ENCODE measurements at regions not wholly inside any gene's neighbourhood (a gene's known extent, or its start where the extent isn't known, plus 50 kb on each side); places are given as distances from the start of the nearest gene placed in this dataset.
"Not testable (repeated sequence)": the region's sequence is repeated elsewhere in the genome, so short reads cannot be mapped to it uniquely, and the experiment has no call there.

DNA sequence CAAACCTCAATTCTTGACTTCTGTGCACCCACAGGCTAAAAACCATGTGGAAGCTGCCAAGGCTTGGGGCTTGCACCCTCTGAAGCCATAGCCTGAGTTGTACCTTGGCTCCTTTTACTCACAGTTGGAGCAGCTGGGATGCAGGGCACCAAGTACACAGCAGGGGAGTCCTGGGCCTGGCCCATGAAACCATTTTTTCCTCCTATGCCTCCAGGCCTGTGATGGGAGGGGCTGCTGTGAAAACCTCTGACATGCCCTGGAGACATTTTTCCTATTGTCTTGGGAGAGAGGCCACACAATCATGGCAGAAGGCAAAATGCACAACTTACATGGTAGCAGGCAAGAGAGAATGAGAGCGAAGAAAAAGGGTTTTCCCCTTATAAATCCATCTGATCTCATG, 568.6 kb downstream of the SMARCA1 start:
- DNase-seq: not testable (repeated sequence)

DNA sequence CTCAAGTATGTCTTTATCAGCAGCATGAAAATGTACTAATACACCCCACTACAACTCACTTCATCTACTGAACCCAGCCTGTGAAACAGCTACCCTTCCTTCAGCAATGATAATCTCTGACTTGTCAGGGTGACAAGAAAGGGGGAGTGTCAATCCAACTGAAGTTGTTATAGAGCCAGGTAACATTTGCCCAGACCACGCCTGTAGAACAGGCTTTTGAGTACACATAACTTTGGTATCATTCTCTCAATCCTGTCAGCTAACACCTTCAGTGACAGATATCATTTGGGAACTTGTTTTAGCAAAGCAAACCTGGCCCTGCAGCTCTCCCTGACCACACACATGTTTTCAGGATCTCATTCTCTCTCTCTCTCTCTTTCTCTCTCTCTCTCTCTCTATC, 592.2 kb downstream of the SMARCA1 start:
- DNase-seq: no peak

DNA sequence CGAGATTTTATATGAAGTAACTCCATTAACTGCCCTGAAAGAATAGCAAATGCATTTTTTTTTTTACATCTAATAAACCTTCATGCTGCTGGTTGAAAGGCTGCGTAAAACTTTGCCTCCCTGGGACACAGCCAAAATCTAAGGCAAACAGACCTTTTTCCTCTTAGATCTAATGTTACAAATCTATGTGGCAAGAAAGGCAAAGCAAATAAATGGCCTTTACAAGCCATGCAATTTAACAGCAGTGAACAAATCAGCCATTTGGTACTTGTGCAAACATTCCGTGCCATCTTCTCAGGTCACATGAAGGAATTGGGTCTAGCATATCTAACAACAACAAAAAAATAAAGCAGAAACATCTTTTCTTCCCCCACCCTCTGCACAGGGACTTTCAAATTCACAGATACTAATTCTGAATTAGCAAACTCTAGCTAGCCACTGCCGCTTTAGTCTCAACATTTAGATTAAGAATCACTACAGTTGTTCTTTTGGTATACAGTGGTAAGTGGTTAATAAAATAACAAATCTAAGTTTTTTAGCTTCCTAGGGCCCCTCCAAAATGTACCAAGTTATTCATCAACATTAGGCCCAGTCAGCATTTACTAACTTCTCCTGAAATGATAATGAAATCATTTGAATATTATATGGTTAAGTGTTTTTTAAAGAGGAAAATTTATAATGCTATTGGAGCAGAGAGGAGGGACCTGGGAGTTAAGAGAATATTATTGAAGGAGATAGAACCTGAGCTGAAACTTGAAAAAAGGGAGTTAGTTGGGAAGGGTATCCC, 593.8 kb downstream of the SMARCA1 start:
- no peak for DNase-seq

DNA sequence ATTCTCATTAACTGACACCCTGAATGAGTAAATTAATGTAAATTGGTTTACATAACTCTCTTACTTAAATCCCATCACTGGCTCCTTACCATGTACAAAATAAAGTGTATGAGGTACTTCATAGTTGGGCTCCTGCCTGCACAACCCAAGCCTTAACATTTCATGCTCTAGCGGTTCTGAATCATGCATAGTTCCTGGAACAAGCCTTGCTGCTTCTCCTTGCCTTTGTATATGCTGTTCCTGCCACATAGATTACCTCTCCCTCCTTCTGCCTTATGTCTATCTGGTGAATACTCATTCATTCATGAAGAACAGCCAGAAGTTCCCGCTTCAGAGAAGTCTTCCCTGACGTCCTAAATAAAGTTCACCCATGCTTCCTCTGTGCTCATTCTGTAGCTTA, 594.7 kb downstream of the SMARCA1 start:
- no peak for DNase-seq

DNA sequence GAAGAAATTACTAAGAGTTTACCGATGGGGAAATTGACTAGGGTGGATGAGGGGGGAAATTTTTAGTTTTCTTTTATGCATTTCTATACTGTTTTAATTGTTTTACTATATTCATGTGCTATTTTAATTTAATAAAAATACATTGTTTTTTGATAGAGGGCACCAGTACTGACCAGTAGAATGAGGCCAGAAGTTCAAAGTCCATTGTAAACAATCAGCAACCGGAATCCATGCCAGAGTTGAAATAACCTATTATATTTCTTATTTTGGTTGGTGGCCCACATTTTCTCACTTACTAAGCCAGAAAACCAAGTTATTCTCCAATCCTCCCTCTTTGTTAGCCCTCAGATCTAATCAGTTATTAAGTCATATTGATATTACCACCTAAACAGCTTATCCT, 595.9 kb downstream of the SMARCA1 start:
- DNase-seq: no peak

DNA sequence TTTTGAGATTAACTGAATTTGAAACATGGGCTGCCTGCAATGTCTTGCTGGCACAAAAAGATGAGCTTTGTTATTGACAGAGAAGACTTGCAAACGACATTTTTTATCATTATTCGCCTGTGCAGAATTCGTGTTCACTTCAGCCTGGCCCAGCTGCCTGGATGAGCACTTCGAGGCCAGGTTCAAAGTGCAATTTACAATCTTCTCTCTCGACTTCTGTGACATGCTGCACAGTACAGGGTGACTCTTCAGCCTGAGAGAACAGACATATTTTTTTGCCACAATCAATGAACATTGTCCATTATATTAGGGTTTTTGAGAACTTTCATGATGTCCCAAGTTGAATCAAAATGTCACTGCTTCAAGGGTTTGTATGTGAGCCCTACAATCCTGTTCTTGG, 616.5 kb downstream of the SMARCA1 start:
- no peak for DNase-seq

DNA sequence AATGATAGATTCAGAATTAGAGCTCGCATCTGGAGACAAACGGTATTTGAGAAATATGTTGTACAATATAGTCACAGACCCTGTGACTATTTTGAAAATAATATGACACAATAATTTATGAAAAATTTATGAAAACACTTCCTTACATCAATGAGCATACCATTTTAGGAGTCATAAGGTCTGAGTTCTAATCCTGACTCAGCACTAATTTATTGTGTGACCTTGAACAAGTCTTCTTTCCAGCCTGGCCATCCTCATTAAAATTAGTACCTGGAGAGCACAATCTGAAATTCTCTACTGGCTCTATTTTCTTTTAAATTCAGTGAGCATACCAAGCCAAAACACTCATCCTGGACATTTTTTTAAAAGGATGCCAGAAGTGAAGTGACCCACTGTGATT, 622.3 kb downstream of the SMARCA1 start:
- DNase-seq: no peak

DNA sequence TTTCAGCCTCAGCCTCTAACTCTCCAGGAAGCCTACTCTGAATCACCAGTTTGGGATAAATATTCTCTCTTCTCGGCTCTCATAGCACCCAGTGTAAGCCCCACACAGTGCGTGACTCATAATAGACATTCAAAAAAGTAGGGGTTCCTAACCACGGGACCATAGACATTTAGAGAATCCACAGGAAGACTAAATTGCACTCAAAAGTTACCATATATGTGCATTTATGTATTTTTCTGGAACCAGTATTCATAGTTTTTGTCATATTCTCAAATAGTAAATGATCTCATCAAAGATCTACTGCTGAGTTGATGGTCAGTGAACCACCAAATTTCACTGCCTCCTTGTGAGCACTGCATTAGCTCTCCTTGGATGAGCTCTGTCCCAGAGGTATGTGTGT, 625.7 kb downstream of the SMARCA1 start:
- DNase-seq: no peak

DNA sequence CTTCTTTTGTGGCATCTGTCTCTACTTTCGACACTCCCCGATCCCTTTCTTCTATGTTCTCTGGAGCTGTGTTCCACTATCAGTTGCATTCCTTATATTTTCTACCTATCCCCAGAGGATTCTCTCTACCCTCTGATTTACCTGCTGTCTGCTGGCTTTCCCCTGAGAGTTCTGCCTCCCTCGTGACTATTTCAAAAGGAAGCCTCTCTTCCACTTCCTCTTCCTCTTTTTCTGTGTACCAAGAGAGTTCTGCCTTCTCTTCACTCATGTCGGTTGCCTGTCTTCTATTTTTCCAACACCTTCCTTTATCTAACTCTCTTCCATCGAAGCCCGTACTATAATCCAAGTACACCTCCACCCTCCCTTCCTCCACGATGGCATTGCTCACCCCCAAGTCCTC, 631.7 kb downstream of the SMARCA1 start:
- DNase-seq: no peak

DNA sequence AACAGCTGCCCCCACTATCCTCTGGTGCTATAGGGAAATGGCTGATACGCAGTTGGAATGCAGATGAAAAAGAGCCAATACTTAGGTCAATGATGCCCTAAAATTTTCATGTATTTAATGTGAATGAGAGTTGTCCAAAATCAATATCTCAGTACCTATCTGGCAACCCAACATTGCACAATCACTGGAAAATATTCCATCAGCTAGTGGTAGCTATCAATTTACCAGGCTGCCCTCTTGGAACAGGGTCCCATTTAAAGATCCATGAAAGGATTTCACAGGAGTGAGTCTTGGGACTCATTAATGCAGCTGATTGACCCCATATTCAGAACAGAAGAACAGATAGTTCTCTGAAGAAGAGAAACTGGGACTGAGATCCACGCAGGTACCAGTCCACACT, 638.9 kb downstream of the SMARCA1 start:
- DNase-seq: no peak

DNA sequence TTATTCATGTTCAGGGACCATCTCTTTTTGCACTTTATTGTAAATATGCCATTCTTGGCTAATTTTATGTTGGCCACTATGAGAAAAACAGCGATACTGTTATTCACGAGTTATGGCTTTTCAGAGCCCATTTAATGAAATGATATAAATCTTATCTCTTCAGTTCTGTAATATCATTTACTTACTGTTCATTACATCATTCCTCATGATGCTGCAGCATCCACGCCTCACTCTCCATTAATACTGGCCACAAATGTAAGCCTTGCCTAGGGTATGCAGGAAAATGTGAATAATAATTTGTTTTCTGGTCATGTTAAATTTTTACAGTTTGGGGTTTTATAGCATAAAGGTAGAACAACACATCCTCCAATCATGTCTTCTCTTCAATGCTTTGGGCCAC, 639.6 kb downstream of the SMARCA1 start:
- no peak for DNase-seq

DNA sequence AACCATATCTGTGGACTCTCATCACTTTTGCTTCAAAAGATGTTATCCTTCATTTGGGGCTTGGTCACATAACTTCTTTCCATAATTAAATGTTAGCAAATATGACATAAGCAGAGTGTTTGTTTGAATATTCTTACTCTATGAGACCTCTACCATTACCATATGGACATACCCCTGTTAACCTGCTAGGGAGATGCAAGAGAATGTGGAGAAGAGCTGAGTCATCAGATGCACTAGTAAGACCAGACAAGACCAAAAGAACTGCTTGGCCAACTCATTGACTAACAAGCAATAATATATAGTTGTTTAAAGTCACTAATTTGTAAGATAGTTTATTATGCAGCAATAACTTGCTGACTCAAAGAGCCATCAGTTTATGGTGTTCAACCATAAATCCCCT, 652.9 kb downstream of the SMARCA1 start:
- no peak for DNase-seq

DNA sequence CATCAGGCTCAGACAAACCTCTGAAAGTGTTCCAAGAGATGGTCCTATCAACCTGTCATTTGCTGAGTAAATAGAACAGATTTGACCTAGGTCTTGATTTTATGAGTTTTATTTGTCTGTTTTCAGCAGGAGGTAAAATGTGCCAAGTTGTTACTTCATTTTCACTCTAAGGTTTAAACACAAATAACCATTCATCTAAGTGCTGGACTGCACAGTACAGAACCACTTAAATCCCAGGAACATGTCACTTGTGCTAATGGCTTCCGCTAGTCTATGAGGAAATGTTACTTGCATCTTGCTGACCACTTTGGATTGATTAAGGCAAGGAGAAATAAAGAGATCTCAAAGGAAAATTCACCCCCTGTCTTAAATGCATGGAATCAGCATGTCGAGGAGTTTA, 660.7 kb downstream of the SMARCA1 start:
- DNase-seq: no peak

DNA sequence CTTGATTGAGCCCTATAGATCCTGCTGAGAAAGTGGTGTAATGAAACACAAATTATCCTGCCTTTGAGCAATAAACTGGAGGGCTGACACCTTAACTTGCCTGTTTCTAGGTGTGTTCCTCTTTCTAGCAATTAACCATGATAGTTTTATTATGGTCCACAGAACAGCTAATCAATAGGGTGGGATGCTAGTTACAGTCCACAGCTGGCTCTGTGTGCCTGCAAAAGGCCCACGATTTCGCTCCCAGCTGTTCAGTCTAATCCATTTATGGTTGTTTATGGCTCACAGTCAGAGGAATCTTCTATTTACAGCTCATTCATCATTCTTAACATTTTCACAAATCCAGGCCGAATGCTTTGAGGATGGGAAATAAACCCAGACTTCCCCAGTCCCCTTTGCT, 674.9 kb downstream of the SMARCA1 start:
- DNase-seq: no peak

DNA sequence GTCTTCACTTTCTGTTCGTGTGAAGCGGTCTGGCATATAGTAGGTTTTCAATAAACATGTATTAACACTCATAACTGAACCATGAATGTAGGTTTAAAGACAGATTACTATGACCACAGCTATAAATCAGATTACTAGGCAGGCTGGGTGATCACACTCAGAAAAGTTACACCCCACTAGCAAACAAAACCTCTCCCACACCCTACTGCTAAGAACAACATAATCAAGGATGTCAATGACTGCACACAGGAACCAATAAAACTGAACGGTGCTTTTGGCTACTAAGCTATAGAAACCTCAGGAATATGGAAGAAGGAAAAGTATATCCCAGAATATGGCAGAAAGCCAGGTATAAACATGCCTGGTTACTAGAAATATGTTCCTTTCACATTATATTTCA, 676.9 kb downstream of the SMARCA1 start:
- no peak for DNase-seq

DNA sequence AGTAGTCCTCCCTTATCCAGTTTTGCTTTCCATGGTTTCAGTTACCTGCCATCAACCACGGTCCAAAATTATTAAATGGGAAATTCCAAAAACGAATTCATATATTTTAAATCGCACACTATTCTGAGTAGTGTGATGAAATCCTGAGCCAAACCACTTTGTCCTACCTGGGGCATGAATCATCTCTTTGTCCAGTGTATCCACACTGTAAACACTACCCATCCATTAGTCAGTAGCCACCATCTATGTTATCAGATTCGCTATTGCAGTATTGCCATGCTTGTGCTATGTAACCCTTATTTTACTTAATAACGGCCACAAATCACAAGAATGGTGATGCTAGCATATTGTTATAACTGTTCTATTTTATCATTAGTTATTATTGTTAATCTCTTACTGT, 704.6 kb downstream of the SMARCA1 start:
- DNase-seq: no peak

DNA sequence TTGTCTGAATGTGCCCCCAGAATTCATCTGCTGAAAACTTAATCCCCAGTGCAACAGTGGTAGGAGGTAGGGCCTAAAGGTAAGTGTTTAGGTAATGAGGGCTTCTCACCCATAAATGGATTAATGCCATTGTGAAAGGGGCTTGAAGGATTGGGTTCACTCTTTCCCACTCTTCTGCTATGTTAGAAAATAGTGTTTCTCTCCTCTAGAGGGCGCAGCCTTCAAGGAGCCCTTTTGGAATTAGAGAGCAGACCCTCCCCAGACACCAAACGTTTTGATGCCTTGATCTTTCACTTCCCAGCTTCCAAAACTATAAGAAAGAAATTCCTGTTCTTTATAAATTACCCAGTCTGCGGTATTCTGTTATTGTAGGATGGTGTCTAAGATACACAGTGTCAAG, 706.4 kb downstream of the SMARCA1 start:
- DNase-seq: no peak

DNA sequence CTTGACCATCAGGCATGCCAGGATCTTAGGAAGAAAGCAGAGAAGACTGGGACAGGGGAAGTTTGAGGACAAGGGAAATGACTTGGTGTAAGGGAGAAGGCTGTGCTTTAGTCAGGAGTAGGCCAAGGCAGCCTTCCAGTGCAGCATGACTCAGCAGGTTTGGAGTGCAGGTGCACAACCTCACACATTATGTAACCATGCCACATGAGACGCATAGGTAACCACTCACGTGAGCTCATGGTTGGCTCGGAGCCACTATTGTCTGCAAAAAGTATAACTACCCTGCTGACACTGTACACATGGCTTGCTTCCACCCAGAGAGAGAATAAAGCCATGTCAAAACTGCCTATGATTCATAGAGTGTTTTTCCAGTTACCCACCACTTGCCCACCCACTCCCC, 715.9 kb downstream of the SMARCA1 start:
- DNase-seq: no peak

DNA sequence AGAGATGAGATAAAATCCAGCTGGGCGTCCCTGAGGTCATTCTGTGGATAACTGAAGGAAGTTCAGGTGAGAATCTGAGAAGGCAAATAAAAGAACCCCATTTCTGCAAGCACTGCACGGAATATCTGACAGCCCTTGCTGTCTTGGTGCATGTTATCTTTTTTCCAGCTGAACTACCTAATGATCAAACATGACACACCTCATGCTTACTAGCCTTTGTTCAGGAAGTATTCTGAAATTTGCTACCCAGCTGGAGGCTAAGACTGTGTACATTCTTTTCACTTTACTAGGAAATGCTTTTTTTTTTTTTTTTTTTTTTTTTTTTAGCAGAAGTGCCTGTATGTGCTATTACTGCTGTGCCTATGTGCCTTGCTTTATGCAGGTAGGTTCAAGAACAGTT, 718.1 kb downstream of the SMARCA1 start:
- DNase-seq: no peak

DNA sequence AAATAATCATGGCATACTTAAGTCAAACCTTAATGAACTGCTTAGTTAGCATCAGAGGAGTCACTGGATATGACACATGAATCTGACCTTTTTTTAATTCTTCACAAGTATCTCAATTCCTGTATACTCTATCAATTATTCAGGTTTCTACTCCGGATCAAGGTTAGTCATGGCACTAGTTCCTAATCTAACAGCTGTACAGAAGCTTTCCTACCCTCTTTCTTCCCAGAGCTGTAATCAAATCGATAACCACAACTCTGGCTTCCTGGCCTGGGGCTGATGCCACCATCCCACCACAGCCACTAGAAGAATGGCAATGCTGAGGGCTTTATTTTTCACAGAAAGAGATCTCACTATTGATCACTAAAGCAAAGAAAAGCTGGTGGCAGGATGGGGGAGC, 718.5 kb downstream of the SMARCA1 start:
- DNase-seq: no peak

DNA sequence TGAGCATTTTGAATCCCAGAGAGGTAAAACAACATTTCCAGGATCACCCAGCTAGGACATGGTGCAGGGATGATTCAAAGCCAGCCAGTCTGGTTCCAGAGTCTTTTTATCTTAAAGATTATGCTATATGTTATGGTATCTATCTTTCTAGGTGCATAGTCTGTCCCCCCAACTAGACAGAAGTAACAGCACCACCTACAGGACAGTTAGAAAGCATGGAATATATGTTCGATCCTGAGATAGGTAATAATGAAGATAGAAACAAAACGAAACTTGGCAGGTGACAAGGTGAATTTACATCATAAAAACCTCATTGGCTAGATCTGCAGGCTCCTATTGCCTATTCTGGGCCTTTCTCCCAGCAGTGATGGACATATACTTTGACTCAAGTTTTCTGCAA, 723.2 kb downstream of the SMARCA1 start:
- no peak for DNase-seq

DNA sequence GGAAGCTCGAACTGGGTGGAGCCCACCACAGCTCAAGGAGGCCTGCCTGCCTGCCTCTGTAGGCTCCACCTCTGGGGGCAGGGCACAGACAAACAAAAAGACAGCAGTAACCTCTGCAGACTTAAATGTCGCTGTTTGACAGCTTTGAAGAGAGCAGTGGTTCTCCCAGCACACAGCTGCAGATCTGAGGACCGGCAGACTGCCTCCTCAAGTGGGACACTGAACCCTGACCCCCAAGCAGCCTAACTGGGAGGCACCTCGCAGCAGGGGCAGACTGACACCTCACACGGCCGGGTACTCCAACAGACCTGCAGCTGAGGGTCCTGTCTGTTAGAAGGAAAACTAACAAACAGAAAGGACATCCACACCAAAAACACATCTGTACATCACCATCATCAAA, 730.9 kb upstream of the ACTRT1 start:
- not testable (repeated sequence) for DNase-seq

DNA sequence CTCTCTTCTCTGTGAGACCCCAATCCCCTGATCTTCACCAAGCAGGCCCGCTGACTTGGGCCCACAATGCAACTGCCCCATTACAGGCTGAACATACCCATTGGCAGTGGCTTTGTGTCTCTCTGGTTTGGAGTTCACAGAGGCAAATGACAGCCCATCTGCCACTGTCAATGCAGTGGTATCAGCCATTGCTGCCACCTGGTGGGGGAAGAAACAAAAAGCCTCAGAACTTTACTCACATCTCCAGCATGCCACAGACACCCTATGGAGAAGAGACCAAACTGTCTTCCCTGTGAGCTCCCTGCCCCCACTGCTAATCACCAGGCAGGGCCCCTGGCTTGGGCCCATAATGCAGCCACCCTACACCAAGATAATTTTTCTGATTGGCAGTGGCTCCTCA, 729.3 kb upstream of the ACTRT1 start:
- no peak for DNase-seq

DNA sequence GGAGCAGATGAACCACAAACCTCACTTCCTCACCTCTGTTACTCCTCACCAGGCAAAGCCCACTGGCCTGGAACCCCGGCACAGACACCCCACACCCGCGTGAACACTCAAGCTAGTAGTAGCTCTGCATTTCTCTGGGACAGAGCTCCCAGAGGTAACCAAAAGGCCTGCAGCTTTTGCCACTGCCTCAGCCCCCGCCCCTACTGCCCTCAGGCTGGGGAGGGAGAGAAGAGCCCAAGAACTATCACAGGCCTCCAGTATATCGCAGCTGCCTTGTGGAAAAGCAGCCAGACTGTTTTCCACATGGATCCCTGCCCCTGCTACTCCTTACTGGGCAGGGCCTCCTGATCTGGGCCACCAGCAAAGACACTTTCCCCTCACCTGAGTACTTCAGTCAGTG, 728.7 kb upstream of the ACTRT1 start:
- no peak for DNase-seq

DNA sequence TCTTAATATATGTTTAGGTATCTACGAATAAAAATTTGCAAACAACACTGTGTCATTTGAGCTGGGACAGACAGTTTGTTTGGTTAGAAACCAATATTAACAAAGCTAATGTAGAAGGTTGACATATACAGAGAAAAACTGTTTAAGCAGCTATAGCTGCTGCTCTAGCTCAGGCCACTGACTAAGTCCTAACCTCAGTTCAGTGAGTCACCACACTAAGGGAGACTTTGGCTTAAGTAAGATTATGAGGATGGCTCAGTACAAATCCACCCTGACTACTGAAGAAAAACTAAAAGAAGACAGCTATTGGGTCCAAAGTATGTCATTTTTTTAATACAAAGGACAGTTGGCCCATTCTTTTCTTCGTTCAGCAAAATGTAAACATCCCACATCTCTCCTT, 717.3 kb upstream of the ACTRT1 start:
- DNase-seq: no peak

DNA sequence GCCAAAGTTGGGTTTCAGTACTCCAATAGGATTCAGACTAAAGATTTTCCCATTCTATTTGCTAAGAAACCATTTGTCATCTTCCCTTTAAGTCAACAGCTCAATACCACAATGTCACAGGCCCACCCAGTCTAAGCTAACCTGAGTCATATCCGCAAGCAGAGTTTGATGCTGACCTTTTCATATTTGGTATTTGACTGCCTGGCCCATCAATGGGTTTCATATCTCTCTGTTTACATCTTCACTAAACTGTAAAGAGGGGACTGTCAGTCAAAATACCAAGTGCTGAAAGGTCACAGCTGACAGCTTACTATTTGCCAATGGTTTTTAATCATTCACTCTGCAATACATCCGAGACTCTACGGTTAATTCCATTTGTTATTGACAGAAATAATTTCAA, 707.5 kb upstream of the ACTRT1 start:
- DNase-seq: no peak

All from hippocampal formation (tissue), 2 donors.